ENCODE measurements at regions not wholly inside any gene's neighbourhood (a gene's known extent, or its start where the extent isn't known, plus 50 kb on each side); places are given as distances from the start of the nearest gene placed in this dataset.

DNA sequence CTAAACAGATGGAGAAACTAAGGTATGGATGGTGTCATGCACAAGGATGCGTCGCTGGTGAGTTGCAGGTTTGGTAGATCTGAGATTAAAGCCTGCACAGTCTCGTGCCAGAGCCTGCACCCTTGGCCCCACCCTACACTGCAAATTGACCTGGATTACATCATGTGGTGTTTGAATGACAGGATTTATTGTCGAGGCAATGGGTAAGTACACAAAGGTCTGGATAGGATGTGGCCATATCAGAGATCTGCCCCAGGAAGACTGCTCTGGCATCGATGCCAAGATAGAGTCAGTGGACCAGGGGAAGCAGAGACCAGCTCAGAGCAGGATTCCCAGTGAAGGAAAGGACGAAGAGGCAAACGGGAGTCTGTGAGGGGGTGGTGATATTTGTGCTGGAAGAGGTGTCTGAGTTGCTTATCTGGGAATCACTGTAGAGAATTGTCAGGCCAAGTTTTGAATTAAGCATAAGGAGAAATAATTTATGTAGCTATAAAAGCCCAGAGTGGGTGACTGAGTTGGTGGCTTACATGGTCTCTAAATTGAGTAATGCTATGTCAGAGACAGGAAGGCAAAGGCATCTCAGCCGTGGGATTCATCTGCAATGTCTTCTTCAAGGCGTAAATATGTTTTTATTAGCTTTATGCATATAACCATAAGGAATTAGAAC, 499.6 kb upstream of the B3GAT1 start:
- DNase-seq (ENCODE audit: low read depth in 2 of 2), result no peak

- no peak for DNase-seq (ENCODE audit: low read depth in 2 of 2)
These were observed 496.5 kb upstream of the B3GAT1 start for GRCh38 chr11:134908583-134908982.

- DNase-seq (ENCODE audit: low read depth in 2 of 2), result no peak
These were observed 495.6 kb upstream of the B3GAT1 start for GRCh38 chr11:134907636-134908035.

DNA sequence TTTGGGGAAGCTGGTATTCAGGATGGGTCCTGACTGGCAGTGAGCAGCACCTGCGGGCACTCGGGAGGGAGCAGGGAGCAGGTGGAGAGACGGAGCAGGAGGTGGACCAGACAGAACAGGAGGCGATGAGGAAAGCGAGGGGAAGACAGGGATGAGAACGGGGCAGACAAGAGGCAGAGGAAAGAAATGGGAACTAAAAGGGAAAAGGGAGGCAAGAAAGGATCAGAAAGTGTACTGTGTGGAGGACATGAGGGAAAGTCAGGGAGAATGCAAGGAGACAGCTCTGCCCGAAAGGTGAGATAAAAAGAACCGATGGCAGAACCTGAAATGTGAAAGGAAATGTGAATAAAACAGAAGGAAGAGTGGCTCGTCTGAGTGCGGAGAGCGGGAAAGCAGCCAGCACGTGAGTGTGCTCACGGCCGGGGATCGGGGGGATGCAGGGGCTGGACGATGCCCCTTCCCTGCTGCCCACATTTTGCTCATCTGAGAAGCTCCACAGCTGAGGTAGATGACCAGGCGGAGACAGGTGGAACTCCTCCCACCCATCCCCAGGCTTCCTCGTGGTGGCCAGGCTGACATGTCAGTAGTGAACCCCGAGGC, 494.4 kb upstream of the B3GAT1 start:
- DNase-seq (ENCODE audit: low read depth in 2 of 2), result no peak

DNA sequence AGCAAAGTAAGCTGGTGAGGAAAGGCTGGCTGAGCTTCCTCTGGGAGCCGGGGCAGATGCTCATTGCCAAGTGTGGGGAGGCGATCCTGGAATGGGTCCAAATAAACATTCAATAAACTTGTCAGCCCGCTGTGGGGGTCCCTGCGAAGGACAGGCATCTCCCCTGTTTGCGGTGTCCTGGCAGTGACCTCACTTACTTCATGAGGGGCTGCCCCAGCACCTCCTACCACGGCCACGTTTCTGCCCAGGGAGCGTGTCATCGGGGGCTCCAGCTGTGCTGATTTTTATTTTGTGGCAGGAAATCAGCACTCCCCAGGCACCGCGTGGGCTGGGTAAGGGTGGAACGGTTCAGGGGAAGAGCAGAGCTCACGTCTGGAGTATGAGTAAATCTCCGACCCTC, 493.9 kb upstream of the B3GAT1 start:
- no peak for DNase-seq (ENCODE audit: low read depth in 2 of 2)

- no peak for DNase-seq (ENCODE audit: low read depth in 2 of 2)
These were observed 493.5 kb upstream of the B3GAT1 start for GRCh38 chr11:134905517-134905916.

- no peak for DNase-seq (ENCODE audit: low read depth in 2 of 2)
These were observed 492.2 kb upstream of the B3GAT1 start for GRCh38 chr11:134904103-134904790.

DNA sequence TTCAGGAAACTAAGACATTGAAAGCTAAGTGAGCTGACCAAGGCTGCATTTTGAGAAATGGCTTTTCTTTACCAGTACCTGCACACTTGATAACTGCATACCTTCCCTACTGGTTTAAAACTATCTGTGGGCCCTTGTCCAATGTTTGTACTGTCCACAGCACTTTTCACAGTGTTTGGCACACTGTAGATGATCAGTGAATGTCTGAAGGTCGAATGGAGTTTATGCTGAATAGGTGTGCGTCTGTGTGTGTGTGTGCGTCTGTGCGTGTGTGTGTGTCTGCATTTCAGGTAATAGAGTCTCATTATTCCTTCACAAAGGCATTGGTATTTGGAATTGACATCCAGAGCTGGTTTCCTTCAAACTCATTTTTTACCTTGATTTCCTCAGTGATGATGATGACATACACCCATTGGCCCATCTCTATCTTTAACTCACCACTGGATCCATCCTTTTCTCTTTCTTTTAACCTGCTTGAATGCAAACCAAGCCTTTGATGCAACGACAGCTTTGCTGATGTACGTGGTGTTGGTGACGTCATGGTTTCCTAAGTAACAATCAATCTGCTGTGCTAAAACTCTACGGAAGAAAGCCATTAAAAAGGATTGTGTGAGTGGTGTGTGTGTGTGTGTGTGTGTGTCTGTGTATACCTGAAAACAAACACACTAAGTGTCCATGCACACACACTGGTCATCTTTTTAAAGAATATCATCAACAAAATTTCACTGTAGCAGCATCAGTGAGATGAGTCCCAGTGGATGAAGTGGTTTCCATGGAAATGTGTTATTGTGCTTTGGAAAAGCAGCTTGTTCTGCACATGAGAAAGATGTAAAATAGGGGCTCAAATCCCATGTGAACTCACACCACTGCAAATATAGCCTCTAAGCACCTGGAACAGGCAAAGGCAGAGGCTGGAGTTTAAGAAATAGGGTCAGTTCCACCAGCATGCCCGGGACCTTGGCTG, 490.2 kb upstream of the B3GAT1 start:
- no peak for DNase-seq (ENCODE audit: low read depth in 2 of 2)

DNA sequence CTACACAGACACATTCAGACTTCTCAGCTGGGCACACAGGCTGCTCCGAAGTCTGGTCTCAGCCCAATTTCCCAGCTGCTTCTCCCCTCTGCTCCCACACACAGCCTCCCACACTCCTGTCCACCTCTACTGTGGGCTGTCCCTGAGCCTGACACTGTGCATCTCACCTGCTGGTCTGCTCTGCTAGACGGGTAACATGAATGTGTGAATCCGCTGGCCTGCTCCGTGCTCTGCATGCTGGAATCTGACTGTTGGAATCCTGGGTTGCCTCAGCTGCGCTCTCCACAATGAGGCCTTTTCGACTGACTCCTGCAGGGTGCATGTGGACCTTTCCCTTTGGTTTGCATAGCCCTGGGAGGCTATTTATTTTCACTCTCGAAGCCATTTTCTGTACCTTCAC, 489.5 kb upstream of the B3GAT1 start:
- no peak for DNase-seq (ENCODE audit: low read depth in 2 of 2)

GRCh38 chr11:134893810-134894685, 482.0 kb upstream of the B3GAT1 start:
- no peak for DNase-seq (ENCODE audit: low read depth in 2 of 2)

- no peak for DNase-seq (ENCODE audit: low read depth in 2 of 2)
These were observed 478.4 kb upstream of the B3GAT1 start for GRCh38 chr11:134890446-134890845.

DNA sequence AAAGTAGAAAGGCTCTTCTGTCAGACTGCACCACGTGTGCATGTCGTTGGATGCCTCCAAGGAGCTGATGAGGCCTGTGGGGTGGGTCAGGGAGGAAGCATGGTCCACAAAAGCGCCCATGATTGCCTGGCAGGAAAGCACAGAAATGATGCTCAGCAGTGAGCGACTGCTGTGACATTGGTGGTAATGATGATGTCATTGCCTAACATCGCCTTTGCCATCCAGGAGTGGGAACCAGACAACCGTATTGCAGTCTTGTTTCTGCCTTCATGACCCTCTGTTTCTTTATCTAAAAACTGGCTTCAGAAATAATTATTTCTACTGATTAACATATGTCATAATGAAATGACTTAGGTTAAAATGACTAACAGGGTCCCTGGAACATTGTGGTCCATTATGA, 477.8 kb upstream of the B3GAT1 start:
- DNase-seq (ENCODE audit: low read depth in 2 of 2), result no peak

GRCh38 chr11:134888821-134889220, 476.8 kb upstream of the B3GAT1 start:
- no peak for DNase-seq (ENCODE audit: low read depth in 2 of 2)

DNA sequence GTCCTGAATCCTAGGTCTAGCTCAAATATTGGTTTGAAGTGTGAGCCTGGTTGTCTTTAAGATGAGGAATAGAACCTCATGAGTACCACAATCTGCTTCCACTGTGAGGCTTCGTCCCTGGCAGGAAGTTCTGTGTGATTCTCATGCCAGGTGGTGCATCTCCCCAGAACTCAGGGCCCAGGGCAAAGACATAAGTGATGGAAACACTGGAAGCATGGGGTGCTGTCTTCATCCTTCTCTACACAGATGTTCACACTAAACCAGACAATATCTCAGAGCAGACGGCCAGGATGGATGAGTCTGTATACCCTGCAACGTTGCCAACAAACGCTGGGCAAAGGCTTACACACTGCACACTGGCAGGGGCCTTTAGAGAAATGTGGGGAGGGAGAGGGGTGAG, 475.9 kb upstream of the B3GAT1 start:
- DNase-seq (ENCODE audit: low read depth in 2 of 2), result no peak

GRCh38 chr11:134883484-134883883, 471.4 kb upstream of the B3GAT1 start:
- no peak for DNase-seq (ENCODE audit: low read depth in 2 of 2)

DNA sequence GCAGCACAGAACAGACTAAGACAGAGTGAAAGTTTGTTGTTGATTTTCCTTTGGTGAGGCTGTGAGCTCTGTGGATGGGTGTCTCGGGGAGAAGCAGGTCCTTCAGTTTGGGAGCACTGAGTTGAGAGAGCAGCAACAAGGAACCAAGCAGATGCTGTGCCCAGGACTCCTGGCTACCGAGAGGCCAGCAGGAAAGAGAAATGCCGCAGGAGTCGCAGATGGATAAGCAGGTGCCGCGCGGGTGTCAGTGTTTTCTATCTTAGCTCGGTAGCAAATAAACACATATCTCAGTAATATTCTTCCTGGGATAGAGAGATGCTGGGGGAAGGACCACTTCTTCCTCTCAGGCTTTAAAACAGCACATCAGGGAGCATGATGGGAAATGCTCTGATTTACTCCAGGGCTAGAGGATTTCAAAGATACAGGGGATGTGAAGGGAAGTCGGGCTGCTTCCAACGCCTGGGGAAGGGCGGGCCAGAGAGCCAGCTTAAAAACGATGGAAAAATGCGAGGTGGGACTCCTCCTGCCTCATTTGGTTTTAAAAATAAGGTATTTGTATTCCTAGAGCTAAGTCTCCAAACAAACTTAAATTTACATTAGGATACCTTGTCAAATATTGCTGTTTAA, 470.7 kb upstream of the B3GAT1 start:
- DNase-seq (ENCODE audit: low read depth in 2 of 2), result no peak

GRCh38 chr11:134882141-134882540, 470.1 kb upstream of the B3GAT1 start:
- DNase-seq (ENCODE audit: low read depth in 2 of 2), result no peak

GRCh38 chr11:134880788-134881187, 468.7 kb upstream of the B3GAT1 start:
- DNase-seq (ENCODE audit: low read depth in 2 of 2), result no peak

DNA sequence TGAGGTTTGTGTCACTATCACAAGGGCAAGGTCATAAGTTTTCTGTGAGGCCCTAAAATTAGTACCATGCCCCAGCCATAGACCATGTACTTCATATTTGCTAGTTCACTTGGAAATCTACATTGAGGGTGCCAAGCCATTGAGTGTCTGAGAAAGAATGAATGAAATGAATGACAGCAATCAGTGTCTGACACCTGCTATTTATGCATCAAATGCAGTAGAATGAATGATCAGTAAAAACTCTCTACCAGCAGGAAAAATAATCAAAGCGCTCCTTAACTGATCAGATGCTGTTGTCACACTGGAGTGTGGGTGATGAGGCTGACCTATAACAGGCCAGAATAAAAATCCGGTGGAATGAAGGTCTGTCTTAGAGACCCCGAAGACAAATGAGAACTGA, 467.9 kb upstream of the B3GAT1 start:
- no peak for DNase-seq (ENCODE audit: low read depth in 2 of 2)

GRCh38 chr11:134879341-134879740, 467.3 kb upstream of the B3GAT1 start:
- no peak for DNase-seq (ENCODE audit: low read depth in 2 of 2)

DNA sequence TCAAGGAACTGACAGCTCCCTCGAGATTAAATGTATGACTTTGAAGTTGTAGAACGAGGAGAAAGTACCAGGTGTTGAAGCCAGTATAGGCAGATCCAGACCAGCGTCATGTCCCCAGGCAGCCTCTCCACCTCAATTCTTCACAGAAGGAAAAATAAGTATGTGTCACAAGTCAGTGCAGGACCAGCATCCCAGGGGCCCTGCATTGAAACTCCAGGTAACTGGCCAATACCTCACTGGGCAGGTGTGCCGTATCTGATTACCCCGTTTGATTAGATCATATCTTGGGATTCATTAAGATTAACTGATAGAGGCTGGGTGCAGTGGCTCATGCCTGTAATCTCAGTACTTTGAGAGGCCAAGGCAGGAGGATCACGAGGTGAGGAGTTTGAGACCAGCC, 466.7 kb upstream of the B3GAT1 start:
- DNase-seq (ENCODE audit: low read depth in 2 of 2), result no peak
